ENCODE measurements at regions not wholly inside any gene's neighbourhood (a gene's known extent, or its start where the extent isn't known, plus 50 kb on each side); places are given as distances from the start of the nearest gene placed in this dataset.

GRCh38 chr2:128451084-128452023, 132.7 kb upstream of the HS6ST1 start:
- TF ChIP-seq CTCF (IDR thresholded peaks at IDR 0.05 in 4 of 5, conservative IDR thresholded peaks at IDR 0.05 in 1 of 5) (no peak), POLR2A (IDR thresholded peaks at IDR 0.05) (no peak)
